Breast epithelium (tissue), 4 donors: ENCODE measurements at regions not wholly inside any gene's neighbourhood (a gene's known extent, or its start where the extent isn't known, plus 50 kb on each side); places are given as distances from the start of the nearest gene placed in this dataset.

Source experiments
- DNase-seq, 2 donors: peaks; one replicate each; pipeline ENCODE4 v3.0.0-alpha.2; 2019; ENCODE audit warnings: low spot score in 2 of 2
- H3K27ac ChIP-seq, 2 donors: fragments of 200-600 bp; sonication (generic) in 1 of 2; one replicate each; pipeline ENCODE4 v1.5.1; 2016 to 2019; ENCODE audit warnings: mild to moderate bottlenecking in 1 of 2
- H3K27me3 ChIP-seq, 2 donors: fragments of 200-600 bp; sonication (generic) in 1 of 2; one replicate each; pipeline versions ENCODE4 v1.5.1 to v1.6.0; 2017 to 2019; ENCODE audit warnings: control low read depth in 1 of 2, mild to moderate bottlenecking in 1 of 2
- H3K36me3 ChIP-seq: fragments of 200-600 bp; one replicate; pipeline ENCODE4 v1.5.1; 2019
- H3K4me1 ChIP-seq, 2 donors: fragments of 200-600 bp; sonication (generic); one replicate each; pipeline ENCODE4 v1.5.1; 2016 to 2019; ENCODE audit warnings: control low read depth in 1 of 2
- H3K4me3 ChIP-seq, 3 donors: fragments of 200-600 bp; sonication (generic); 1 replicate in 2 of 3; 2 replicates in 1 of 3; pipeline ENCODE4 v1.5.1; 2016 to 2019; ENCODE audit warnings: mild to moderate bottlenecking in 3 of 3, moderate library complexity in 2 of 3
- H3K9me3 ChIP-seq, 2 donors: fragments of 200-600 bp; sonication (generic) in 1 of 2; one replicate each; pipeline ENCODE4 v1.5.1; 2016 to 2019; ENCODE audit warnings: control low read depth in 1 of 2
- POLR2A ChIP-seq: fragments of 450-650 bp; IDR thresholded peaks from one replicate; pipeline ENCODE4 v1.6.1; 2016; ENCODE audit warnings: antibody characterized with exemption, mild to moderate bottlenecking, moderate library complexity
- POLR2AphosphoS5 ChIP-seq, 3 donors: sonication (generic); formaldehyde crosslinking; IDR thresholded peaks; one replicate each; pipeline ENCODE4 v1.6.1; 2017; ENCODE audit warnings: antibody characterized with exemption in 3 of 3
- intact Hi-C: fragments of 100-400 bp; cut with DNase I; formaldehyde crosslinking; loops from one replicate; pipeline ENCODE4 v1.15.1; 2023; ENCODE audit warnings: low total_unique reads
- TF ChIP-seq, protein P1 (sequence below), 3 donors: fragments of 450-650 bp; IDR thresholded peaks; one replicate each; pipeline ENCODE4 v1.5.1; 2016 to 2017; ENCODE audit warnings: antibody characterized with exemption in 3 of 3, mild to moderate bottlenecking in 3 of 3, moderate library complexity in 3 of 3

DNA sequence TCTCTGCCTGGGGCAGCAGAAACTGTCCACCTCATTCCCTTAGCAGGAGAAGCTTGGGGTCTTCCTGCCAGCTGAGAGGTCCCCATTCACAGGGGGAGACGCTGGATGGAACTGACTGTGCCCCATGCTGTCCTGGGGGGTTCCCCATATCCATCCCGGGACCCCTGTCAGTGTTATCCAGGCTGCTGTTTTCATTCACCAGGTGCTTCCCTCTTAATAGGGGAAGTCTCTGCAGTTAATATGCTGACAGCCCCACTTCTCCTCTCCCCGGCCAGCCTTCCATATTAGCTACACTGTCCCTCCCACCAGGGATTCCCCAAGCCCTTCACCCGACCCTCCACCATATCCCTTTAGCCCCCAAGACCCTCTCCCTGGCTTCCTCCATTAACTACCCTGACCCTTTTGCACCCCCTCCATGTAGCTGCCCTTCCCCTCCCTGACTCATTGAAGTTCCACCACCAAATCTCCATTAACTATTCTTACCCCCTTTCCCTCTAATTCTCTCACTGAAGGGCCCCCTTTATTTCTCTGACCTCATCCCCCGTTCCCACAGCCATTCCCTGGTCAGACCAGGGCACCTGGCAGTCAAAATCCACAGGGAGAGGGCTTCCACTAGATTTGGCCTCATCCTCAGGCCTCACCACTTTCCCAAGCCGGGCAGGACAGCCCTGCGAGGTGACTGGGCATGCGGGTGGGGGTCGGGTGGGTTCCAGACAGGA lies 92.0 kb upstream of the PAX2 start:
- Histone ChIP-seq H3K4me1 (peaks cover 0 to 5% of the 10 kb centered on the region in 2 donors), H3K27me3 (peaks cover 9 to 81% of the 10 kb centered on the region in 2 donors), H3K36me3 (no peaks in the 10 kb centered on the region), H3K27ac (no peak overlapping the region), H3K9me3 (no peaks in the 10 kb centered on the region), H3K4me3 (peak overlapping the region in 2 of 3 donors; percentile 27 to 62)
- no peak for DNase-seq
- intact Hi-C loops: no loop called here
- TF ChIP-seq POLR2A (no peak), POLR2AphosphoS5 (IDR thresholded peaks at IDR 0.05) (no peak)
- TF ChIP-seq, protein P1, sequence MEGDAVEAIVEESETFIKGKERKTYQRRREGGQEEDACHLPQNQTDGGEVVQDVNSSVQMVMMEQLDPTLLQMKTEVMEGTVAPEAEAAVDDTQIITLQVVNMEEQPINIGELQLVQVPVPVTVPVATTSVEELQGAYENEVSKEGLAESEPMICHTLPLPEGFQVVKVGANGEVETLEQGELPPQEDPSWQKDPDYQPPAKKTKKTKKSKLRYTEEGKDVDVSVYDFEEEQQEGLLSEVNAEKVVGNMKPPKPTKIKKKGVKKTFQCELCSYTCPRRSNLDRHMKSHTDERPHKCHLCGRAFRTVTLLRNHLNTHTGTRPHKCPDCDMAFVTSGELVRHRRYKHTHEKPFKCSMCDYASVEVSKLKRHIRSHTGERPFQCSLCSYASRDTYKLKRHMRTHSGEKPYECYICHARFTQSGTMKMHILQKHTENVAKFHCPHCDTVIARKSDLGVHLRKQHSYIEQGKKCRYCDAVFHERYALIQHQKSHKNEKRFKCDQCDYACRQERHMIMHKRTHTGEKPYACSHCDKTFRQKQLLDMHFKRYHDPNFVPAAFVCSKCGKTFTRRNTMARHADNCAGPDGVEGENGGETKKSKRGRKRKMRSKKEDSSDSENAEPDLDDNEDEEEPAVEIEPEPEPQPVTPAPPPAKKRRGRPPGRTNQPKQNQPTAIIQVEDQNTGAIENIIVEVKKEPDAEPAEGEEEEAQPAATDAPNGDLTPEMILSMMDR (IDR thresholded peaks at IDR 0.05): no peak

DNA sequence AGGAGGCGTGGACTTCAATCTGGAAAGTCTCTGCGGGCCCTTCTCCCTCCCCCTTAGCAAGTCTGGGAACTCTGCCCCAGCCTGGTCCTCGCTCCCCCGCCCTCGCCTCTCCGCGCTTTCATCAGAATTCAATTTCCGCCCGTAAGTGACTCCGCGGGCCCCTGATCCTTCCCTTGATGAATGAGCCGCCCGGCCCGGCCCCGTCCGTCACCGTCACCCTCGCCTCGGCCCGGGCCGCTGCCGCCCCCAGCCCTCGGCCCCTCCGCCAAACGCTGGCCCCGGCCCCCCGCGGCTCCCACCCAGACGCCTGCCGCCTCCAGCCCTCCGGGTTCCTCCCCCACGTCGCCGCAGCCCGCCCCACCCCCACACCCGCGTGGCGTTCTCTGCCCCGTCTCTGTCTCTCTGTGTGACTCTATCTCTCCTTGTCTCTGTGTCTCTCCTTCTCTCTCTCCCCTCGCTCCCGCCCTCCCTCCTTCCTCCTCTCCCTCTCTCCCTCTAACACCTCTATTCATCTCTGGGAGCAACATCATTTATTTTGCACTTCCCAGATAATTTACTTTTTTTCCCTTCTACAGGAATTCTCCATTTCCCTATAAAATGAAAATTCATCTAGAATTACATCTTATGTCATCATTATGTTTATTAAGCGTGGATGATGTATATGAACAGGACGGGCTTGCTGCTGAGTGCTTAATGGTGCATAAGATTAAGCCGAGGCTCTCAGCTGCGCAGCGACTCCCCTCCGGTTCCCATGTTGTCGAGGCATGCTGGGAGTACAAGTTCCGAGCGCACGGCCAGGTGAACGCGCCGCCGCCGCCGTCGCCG lies 91.2 kb upstream of the PAX2 start:
- TF ChIP-seq POLR2A (no peak), POLR2AphosphoS5 (IDR thresholded peaks at IDR 0.05) (no peak)
- TF ChIP-seq, protein P1 (IDR thresholded peaks at IDR 0.05): no peak
- peaks cover 0 to 5% of the 10 kb centered on the region in 2 donors for H3K4me1 ChIP-seq
- no peak for DNase-seq
- intact Hi-C loops: no loop called here
- peaks cover 9 to 86% of the 10 kb centered on the region in 2 donors for H3K27me3 ChIP-seq
- H3K9me3 ChIP-seq: no peaks in the 10 kb centered on the region
- no peak overlapping the region for H3K27ac ChIP-seq
- peak overlapping the region in 2 of 3 donors; percentile 30 to 62 for H3K4me3 ChIP-seq
- no peaks in the 10 kb centered on the region for H3K36me3 ChIP-seq

DNA sequence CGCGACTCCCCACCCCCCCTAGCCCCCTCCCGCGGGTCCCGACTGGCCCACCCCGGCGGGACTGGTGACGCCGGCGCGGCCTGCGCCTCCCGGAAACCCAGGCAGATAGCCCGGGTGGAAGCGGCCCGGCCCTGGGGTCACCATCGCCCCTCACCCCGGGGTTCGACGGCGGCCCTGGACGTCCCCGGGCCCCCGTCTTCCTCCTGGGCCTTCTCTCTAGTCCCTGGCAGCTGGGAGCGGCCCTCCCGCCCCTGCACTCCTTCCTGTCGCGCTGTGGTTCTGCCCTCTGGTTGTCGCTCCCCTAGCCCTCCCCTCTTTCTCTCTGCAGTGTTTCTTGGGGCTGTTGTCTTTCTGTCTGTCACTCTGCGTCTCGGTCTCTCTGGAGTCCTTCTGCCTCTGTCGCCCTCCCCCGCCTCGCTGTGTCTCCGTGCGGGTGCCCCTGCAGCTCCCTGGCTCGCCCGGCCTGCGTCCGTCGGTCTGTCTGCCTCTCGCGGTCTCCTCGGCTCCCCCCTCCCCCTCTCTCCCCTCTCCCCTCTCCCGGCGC lies 90.5 kb upstream of the PAX2 start:
- peak overlapping the region in 2 of 3 donors; percentile 30 to 62 for H3K4me3 ChIP-seq
- peaks cover 0 to 5% of the 10 kb centered on the region in 2 donors for H3K4me1 ChIP-seq
- no peak overlapping the region for H3K27ac ChIP-seq
- DNase-seq: no peak
- no peaks in the 10 kb centered on the region for H3K36me3 ChIP-seq
- H3K27me3 ChIP-seq: peaks cover 11 to 87% of the 10 kb centered on the region in 2 donors
- TF ChIP-seq POLR2AphosphoS5 (IDR thresholded peaks at IDR 0.05) (no peak), POLR2A (no peak)
- TF ChIP-seq, protein P1 (IDR thresholded peaks at IDR 0.05): no peak
- H3K9me3 ChIP-seq: no peaks in the 10 kb centered on the region
- intact Hi-C loops: no loop called here

DNA sequence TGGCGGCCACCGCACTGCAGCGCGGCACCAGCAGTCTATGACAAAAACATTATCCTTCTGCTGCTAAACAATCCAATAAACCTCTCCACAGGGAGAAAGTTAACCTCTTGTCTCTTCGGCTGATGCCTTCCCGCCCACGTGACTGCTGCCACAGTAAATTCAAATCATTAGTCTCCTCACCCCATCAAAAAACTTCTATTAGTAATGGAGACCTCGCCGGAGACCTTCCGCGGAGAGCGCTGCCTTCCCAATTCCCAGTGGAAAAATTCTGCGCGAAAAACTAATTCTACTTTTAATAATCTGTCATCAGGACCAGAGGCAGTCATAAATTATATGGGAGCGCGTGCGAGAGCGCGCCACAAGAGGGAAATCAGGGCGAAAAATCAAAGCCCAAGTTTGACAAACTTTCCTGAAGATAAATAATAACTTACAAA lies 90.0 kb upstream of the PAX2 start:
- Histone ChIP-seq H3K4me3 (peak overlapping the region in 2 of 3 donors; percentile 30 to 62), H3K27me3 (peaks cover 13 to 88% of the 10 kb centered on the region in 2 donors), H3K36me3 (no peaks in the 10 kb centered on the region), H3K27ac (no peak overlapping the region), H3K9me3 (no peaks in the 10 kb centered on the region), H3K4me1 (peaks cover 0 to 5% of the 10 kb centered on the region in 2 donors)
- intact Hi-C loops: no loop called here
- no peak for TF ChIP-seq POLR2AphosphoS5 (IDR thresholded peaks at IDR 0.05)
- no peak for TF ChIP-seq POLR2A
- TF ChIP-seq, protein P1 (IDR thresholded peaks at IDR 0.05): no peak
- DNase-seq: no peak
